WTC11 (cell line): ENCODE measurements at regions not wholly inside any gene's neighbourhood (a gene's known extent, or its start where the extent isn't known, plus 50 kb on each side); places are given as distances from the start of the nearest gene placed in this dataset.

Source experiments
- CREB1 ChIP-seq: sonication (generic); formaldehyde crosslinking; IDR thresholded peaks from 2 replicates; pipeline ENCODE4 v1.8.0; 2023; ENCODE audit warnings: mild to moderate bottlenecking, missing genetic modification reagents
- ZBTB21 ChIP-seq: sonication (generic); formaldehyde crosslinking; IDR thresholded peaks from 2 replicates; pipeline ENCODE4 v1.8.1; 2023; ENCODE audit warnings: mild to moderate bottlenecking, missing genetic modification reagents, borderline replicate concordance
- TF ChIP-seq, protein P1 (sequence below): fragments of 200-600 bp; IDR thresholded peaks from 2 replicates; pipeline ENCODE4 v1.8.0; 2022; ENCODE audit warnings: antibody characterized with exemption
- TF ChIP-seq, protein P2 (sequence below): sonication (generic); formaldehyde crosslinking; conservative IDR thresholded peaks from 2 replicates; pipeline ENCODE4 v1.8.1; 2022; ENCODE audit warnings: mild to moderate bottlenecking, missing genetic modification reagents

DNA sequence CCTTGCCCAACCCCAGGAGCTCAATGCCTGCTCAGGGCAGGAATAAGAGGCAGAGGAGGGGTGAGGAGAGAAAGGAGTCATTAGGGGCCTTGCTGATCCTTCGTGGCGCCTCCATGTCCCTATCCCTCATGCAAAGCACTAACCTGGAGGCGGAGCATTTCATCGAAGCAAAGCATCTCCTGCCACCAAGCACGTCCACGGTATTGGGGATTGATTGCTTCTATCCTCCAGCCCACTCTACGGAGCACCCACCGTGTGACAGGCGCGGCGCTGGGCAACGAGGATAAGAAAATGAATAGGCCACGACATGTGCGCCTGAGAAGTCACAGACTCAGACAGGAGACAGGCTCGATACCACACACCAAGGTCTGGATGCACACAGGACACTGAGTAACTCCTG, 67.0 kb downstream of the IGLL1 start:
- TF ChIP-seq, protein P1, sequence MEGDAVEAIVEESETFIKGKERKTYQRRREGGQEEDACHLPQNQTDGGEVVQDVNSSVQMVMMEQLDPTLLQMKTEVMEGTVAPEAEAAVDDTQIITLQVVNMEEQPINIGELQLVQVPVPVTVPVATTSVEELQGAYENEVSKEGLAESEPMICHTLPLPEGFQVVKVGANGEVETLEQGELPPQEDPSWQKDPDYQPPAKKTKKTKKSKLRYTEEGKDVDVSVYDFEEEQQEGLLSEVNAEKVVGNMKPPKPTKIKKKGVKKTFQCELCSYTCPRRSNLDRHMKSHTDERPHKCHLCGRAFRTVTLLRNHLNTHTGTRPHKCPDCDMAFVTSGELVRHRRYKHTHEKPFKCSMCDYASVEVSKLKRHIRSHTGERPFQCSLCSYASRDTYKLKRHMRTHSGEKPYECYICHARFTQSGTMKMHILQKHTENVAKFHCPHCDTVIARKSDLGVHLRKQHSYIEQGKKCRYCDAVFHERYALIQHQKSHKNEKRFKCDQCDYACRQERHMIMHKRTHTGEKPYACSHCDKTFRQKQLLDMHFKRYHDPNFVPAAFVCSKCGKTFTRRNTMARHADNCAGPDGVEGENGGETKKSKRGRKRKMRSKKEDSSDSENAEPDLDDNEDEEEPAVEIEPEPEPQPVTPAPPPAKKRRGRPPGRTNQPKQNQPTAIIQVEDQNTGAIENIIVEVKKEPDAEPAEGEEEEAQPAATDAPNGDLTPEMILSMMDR, result no peak
- TF ChIP-seq ZBTB21 (CRISPR knock-in tag), result no peak
- TF ChIP-seq, protein P2, sequence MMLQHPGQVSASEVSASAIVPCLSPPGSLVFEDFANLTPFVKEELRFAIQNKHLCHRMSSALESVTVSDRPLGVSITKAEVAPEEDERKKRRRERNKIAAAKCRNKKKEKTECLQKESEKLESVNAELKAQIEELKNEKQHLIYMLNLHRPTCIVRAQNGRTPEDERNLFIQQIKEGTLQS (CRISPR knock-in tag), result no peak
- no peak for TF ChIP-seq CREB1 (CRISPR knock-in tag)
